Omental fat pad (tissue), 3 donors: ENCODE measurements at regions not wholly inside any gene's neighbourhood (a gene's known extent, or its start where the extent isn't known, plus 50 kb on each side); places are given as distances from the start of the nearest gene placed in this dataset.

Source experiments
- ATAC-seq: fragments of 150-250 bp; one replicate; pipeline ENCODE4 v1.9.1; 2016; ENCODE audit warnings: mild to moderate bottlenecking, moderate library complexity; ENCODE audit not compliant: low FRiP score
- DNase-seq: peaks from one replicate; pipeline ENCODE4 v3.0.0-alpha.2; 2019; ENCODE audit warnings: low spot score
- TF ChIP-seq, protein P1 (sequence below), 3 donors: fragments of 450-650 bp; IDR thresholded peaks; one replicate each; pipeline ENCODE4 v1.5.1; 2016 to 2017; ENCODE audit warnings: antibody characterized with exemption in 3 of 3, mild to moderate bottlenecking in 3 of 3, moderate library complexity in 2 of 3

DNA sequence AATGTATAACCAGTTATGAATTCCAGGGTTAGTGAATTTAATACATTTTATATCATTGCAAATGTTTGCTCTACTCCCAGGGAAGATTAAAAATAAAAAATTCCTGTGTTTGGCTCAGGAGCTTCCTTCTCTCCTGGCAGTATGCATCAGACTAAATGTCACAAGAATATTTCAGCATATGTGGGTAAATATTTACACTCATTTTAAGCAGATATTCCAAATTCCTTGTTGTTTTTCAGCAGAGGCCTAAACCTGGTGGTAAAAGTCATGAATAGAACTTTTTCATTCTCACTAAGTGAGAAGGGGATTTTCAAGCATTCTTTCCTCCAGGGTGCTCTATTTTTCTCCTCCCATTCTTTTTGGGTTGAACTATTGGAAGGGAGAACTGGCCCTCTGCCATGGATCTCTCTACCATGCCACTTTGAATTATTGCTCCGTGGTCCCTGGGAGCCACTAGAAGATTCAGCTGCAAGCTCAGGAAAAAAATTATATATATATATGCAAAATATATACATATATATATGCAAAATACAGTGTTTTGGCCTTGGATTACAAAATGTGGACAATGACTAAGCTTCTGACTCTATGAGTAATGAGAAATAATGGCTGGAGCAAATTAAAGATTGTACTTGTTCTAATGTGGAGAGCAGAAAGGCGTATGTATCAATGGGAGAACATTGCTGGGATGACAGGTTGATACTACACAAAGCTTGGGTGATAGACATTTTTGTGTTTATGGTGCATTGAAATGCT, 180.6 kb upstream of the PAPPA start:
- ATAC-seq (no peak), DNase-seq (no peak)
- TF ChIP-seq, protein P1, sequence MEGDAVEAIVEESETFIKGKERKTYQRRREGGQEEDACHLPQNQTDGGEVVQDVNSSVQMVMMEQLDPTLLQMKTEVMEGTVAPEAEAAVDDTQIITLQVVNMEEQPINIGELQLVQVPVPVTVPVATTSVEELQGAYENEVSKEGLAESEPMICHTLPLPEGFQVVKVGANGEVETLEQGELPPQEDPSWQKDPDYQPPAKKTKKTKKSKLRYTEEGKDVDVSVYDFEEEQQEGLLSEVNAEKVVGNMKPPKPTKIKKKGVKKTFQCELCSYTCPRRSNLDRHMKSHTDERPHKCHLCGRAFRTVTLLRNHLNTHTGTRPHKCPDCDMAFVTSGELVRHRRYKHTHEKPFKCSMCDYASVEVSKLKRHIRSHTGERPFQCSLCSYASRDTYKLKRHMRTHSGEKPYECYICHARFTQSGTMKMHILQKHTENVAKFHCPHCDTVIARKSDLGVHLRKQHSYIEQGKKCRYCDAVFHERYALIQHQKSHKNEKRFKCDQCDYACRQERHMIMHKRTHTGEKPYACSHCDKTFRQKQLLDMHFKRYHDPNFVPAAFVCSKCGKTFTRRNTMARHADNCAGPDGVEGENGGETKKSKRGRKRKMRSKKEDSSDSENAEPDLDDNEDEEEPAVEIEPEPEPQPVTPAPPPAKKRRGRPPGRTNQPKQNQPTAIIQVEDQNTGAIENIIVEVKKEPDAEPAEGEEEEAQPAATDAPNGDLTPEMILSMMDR (IDR thresholded peaks at IDR 0.05) = no peak

DNA sequence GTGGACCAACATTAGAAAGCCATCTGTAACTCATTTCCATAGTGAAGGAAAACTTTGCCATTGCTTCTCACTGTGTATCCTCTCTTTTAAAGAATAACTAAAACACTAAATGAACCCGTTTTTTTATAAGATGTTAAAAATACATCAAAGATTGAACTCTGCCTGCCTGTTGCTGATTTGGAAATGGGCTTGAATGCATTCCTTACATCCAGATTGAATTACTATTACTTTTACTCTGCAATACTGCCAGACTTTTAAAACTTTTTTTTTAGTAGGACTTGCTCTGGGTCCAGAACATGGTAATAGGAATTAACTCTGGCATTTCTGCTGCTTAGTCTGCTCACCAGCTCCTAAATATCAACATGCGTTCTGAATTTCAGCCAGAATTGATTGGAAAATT, 176.8 kb upstream of the PAPPA start:
- ATAC-seq (no peak), DNase-seq (no peak)
- TF ChIP-seq, protein P1 (IDR thresholded peaks at IDR 0.05) = no peak

- TF ChIP-seq, protein P1 (IDR thresholded peaks at IDR 0.05) = no peak
- no peak for DNase-seq
- no peak for ATAC-seq
Measured at GRCh38 chr9:115978091-115978490, 175.5 kb upstream of the PAPPA start.

- TF ChIP-seq, protein P1 (IDR thresholded peaks at IDR 0.05) = no peak
- DNase-seq = no peak
- ATAC-seq = no peak
Measured at GRCh38 chr9:115978659-115979096, 174.9 kb upstream of the PAPPA start.

- no peak for ATAC-seq
- TF ChIP-seq, protein P1 (IDR thresholded peaks at IDR 0.05) = no peak
Measured at GRCh38 chr9:115980054-115980453, 173.5 kb upstream of the PAPPA start.

GRCh38 chr9:115980502-115980901, 173.1 kb upstream of the PAPPA start:
- no peak for ATAC-seq
- TF ChIP-seq, protein P1 (IDR thresholded peaks at IDR 0.05) = no peak
- no peak for DNase-seq

More at GRCh38 chr9:115980054-115980453, 173.5 kb upstream of the PAPPA start:
- no peak for DNase-seq

DNA sequence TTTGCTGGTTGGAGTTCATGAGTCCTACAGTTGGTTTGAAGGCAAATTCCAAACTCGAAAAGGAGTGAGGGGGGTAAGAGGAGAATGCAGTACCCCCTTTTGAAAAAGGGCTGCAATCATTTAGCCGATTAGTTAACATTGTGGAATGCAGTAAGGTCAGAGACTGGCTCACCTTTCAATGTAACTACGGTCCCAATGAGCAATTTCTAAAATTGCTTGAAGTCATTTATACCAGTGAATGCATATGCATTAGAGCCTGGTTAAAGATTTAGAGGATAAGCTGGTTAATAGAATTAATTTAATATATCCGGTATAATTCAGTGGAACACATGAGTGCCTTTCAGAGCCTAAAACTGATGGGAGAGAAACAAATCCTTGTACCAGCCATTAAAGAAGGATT, 172.6 kb upstream of the PAPPA start:
- TF ChIP-seq, protein P1 (IDR thresholded peaks at IDR 0.05) = no peak
- DNase-seq = no peak

More for the DNA sequence above, 172.6 kb upstream of the PAPPA start:
- no peak for ATAC-seq
